Esophagus muscularis mucosa (tissue), 4 donors: ENCODE measurements at regions not wholly inside any gene's neighbourhood (a gene's known extent, or its start where the extent isn't known, plus 50 kb on each side); places are given as distances from the start of the nearest gene placed in this dataset.

ENCODE experiments used
- DNase-seq: peaks from one replicate; pipeline ENCODE4 v3.0.0-alpha.2; 2017; ENCODE audit errors: extremely low spot score
- H3K27ac ChIP-seq, 4 donors: fragments of 200-600 bp; sonication (generic); replicated peaks in 1 of 4; 1 replicate in 3 of 4; 2 replicates in 1 of 4; pipeline ENCODE4 v1.5.1; 2016 to 2019; ENCODE audit warnings: mild to moderate bottlenecking in 1 of 4
- H3K27me3 ChIP-seq, 4 donors: fragments of 200-600 bp; sonication (generic); one replicate each; pipeline versions ENCODE4 v1.5.1 to v1.6.0; 2016 to 2019
- H3K36me3 ChIP-seq, 4 donors: fragments of 200-600 bp; sonication (generic); one replicate each; pipeline ENCODE4 v1.5.1; 2016 to 2019
- H3K4me1 ChIP-seq, 4 donors: fragments of 200-600 bp; sonication (generic); one replicate each; pipeline ENCODE4 v1.5.1; 2016 to 2019
- H3K4me3 ChIP-seq, 4 donors: fragments of 200-600 bp; sonication (generic); 1 replicate in 2 of 4; 2 replicates in 2 of 4; pipeline ENCODE4 v1.5.1; 2016 to 2019; ENCODE audit warnings: mild to moderate bottlenecking in 4 of 4, moderate library complexity in 1 of 4
- H3K9me3 ChIP-seq, 4 donors: fragments of 200-600 bp; sonication (generic); 1 replicate in 3 of 4; 2 replicates in 1 of 4; pipeline ENCODE4 v1.5.1; 2016 to 2019
- CTCF ChIP-seq, 3 experiments: fragments of 200-600 bp in 2 of 3; fragments of 450-650 bp in 1 of 3; sonication (generic) in 2 of 3; IDR thresholded peaks; one replicate each; pipeline ENCODE4 v1.5.1; 2017 to 2019; ENCODE audit warnings: antibody characterized with exemption in 3 of 3, mild to moderate bottlenecking in 2 of 3, moderate library complexity in 1 of 3
- EP300 ChIP-seq: sonication (generic); formaldehyde crosslinking; IDR thresholded peaks from one replicate; pipeline ENCODE4 v1.6.1; 2017; ENCODE audit warnings: antibody characterized with exemption
- POLR2A ChIP-seq: fragments of 450-650 bp; IDR thresholded peaks from one replicate; pipeline ENCODE4 v1.6.1; 2017; ENCODE audit warnings: antibody characterized with exemption, moderate library complexity, mild to moderate bottlenecking, low read depth
- POLR2AphosphoS5 ChIP-seq, 2 donors: sonication (generic); formaldehyde crosslinking; IDR thresholded peaks; one replicate each; pipeline ENCODE4 v1.6.1; 2017; ENCODE audit warnings: antibody characterized with exemption in 2 of 2
- WGBS: methylation state at CpG from one replicate; pipeline ENCODE4 v1.1.5; 2018; 5-methylcytosine and 5-hydroxymethylcytosine counted together
- intact Hi-C: fragments of 100-400 bp; cut with DNase I; formaldehyde crosslinking; loops from one replicate; pipeline ENCODE4 v1.15.1; 2023

- intact Hi-C loops, result no loop called here
- TF ChIP-seq POLR2AphosphoS5 (IDR thresholded peaks at IDR 0.05), result no peak
- TF ChIP-seq CTCF (IDR thresholded peaks at IDR 0.05), result no peak
- TF ChIP-seq EP300, result no peak
- no peak for TF ChIP-seq POLR2A
- Histone ChIP-seq H3K4me1 (no peaks in the 10 kb centered on the region), H3K4me3 (no peak overlapping the region), H3K27me3 (no peaks in the 10 kb centered on the region), H3K9me3 (no peaks in the 10 kb centered on the region), H3K27ac (no peak overlapping the region), H3K36me3 (no peaks in the 10 kb centered on the region)
- WGBS, result 87% methylated on average over 1 of the region's 1 CpG
- DNase-seq, result no peak
These were observed 166.4 kb upstream of the PPARGC1A start for GRCh38 chr4:24056289-24056688.

GRCh38 chr4:24055623-24056022 is 165.8 kb upstream of the PPARGC1A start:
- intact Hi-C loops, result no loop called here
- H3K27me3 ChIP-seq, result no peaks in the 10 kb centered on the region
- no peak for DNase-seq
- H3K27ac ChIP-seq, result no peak overlapping the region
- no peaks in the 10 kb centered on the region for H3K36me3 ChIP-seq
- no peaks in the 10 kb centered on the region for H3K9me3 ChIP-seq
- no peak overlapping the region for H3K4me3 ChIP-seq
- TF ChIP-seq CTCF (IDR thresholded peaks at IDR 0.05) (no peak), POLR2A (no peak), EP300 (no peak), POLR2AphosphoS5 (IDR thresholded peaks at IDR 0.05) (no peak)
- H3K4me1 ChIP-seq, result no peaks in the 10 kb centered on the region
- 95% methylated on average over 3 of the region's 3 CpGs for WGBS

GRCh38 chr4:24054910-24055309 is 165.1 kb upstream of the PPARGC1A start:
- H3K4me1 ChIP-seq, result no peaks in the 10 kb centered on the region
- WGBS, result 92% methylated on average over 3 of the region's 3 CpGs
- no peaks in the 10 kb centered on the region for H3K9me3 ChIP-seq
- no peaks in the 10 kb centered on the region for H3K27me3 ChIP-seq
- no peak overlapping the region for H3K27ac ChIP-seq
- no peak for DNase-seq
- TF ChIP-seq POLR2AphosphoS5 (IDR thresholded peaks at IDR 0.05), result no peak
- no peak for TF ChIP-seq CTCF (IDR thresholded peaks at IDR 0.05)
- no peak for TF ChIP-seq EP300
- TF ChIP-seq POLR2A, result no peak
- no peak overlapping the region for H3K4me3 ChIP-seq
- no peaks in the 10 kb centered on the region for H3K36me3 ChIP-seq
- intact Hi-C loops, result no loop called here

- Histone ChIP-seq H3K9me3 (no peaks in the 10 kb centered on the region), H3K27me3 (no peaks in the 10 kb centered on the region), H3K4me3 (no peak overlapping the region), H3K4me1 (peaks cover 0 to 3% (median 0%) of the 10 kb centered on the region in 4 donors), H3K27ac (no peak overlapping the region), H3K36me3 (no peaks in the 10 kb centered on the region)
- TF ChIP-seq POLR2A (no peak), EP300 (no peak), CTCF (IDR thresholded peaks at IDR 0.05) (no peak), POLR2AphosphoS5 (IDR thresholded peaks at IDR 0.05) (no peak)
- intact Hi-C loops, result no loop called here
- no peak for DNase-seq
These were observed 164.1 kb upstream of the PPARGC1A start for GRCh38 chr4:24053934-24054333.

GRCh38 chr4:24044610-24045589 is 155.1 kb upstream of the PPARGC1A start:
- TF ChIP-seq POLR2A, result no peak
- DNase-seq, result no peak
- intact Hi-C loops, result no loop called here
- no peak overlapping the region for H3K27ac ChIP-seq
- no peak overlapping the region for H3K4me3 ChIP-seq
- WGBS, result 87% methylated on average over 5 of the region's 5 CpGs
- no peaks in the 10 kb centered on the region for H3K9me3 ChIP-seq
- H3K27me3 ChIP-seq, result no peaks in the 10 kb centered on the region
- H3K36me3 ChIP-seq, result no peaks in the 10 kb centered on the region
- peaks cover 0 to 15% (median 2%) of the 10 kb centered on the region in 4 donors for H3K4me1 ChIP-seq
